H9 (cell line): ENCODE measurements at regions not wholly inside any gene's neighbourhood (a gene's known extent, or its start where the extent isn't known, plus 50 kb on each side); places are given as distances from the start of the nearest gene placed in this dataset.

Experiments
- DNase-seq: peaks from one replicate; pipeline ENCODE4 v3.0.0-alpha.2; 2017
- H2AFZ ChIP-seq: one replicate; pipeline ENCODE4 v1.6.1; 2013; ENCODE audit warnings: mild to moderate bottlenecking, low read length, control low read depth, moderate library complexity
- H2AK5ac ChIP-seq: 2 replicates; pipeline ENCODE4 v1.6.1; 2013; ENCODE audit warnings: low read length, control low read depth, mixed read lengths; ENCODE audit not compliant: insufficient read length
- H2BK120ac ChIP-seq: one replicate; pipeline ENCODE4 v1.6.1; 2013; ENCODE audit warnings: low read depth, mild to moderate bottlenecking, low read length, control low read depth, inconsistent platforms; ENCODE audit not compliant: poor library complexity, severe bottlenecking
- H2BK12ac ChIP-seq: 2 replicates; pipeline ENCODE4 v1.6.1; 2013; ENCODE audit warnings: low read length, control low read depth, mixed read lengths, low read depth; ENCODE audit not compliant: insufficient read length
- H2BK15ac ChIP-seq: 2 replicates; pipeline ENCODE4 v1.6.1; 2013; ENCODE audit warnings: low read depth, low read length, control low read depth
- H2BK20ac ChIP-seq: one replicate; pipeline ENCODE4 v1.6.1; 2013; ENCODE audit warnings: low read depth, mild to moderate bottlenecking, low read length, control low read depth, inconsistent platforms; ENCODE audit not compliant: poor library complexity, severe bottlenecking
- H2BK5ac ChIP-seq: 2 replicates; pipeline ENCODE4 v1.6.1; 2013; ENCODE audit warnings: low read length, control low read depth, mixed read lengths; ENCODE audit not compliant: insufficient read length
- H3K14ac ChIP-seq: 2 replicates; pipeline ENCODE4 v1.6.1; 2013; ENCODE audit warnings: low read length, control low read depth; ENCODE audit not compliant: insufficient read depth
- H3K18ac ChIP-seq: 2 replicates; pipeline ENCODE4 v1.6.1; 2013; ENCODE audit warnings: low read depth, mild to moderate bottlenecking, mixed read lengths, low read length, control low read depth; ENCODE audit not compliant: insufficient read length
- H3K23ac ChIP-seq: 2 replicates; pipeline ENCODE4 v1.6.1; 2013; ENCODE audit warnings: low read length, control low read depth, mixed read lengths, low read depth; ENCODE audit not compliant: insufficient read length
- H3K23me2 ChIP-seq: 2 replicates; pipeline ENCODE4 v1.6.1; 2013; ENCODE audit warnings: low read depth, mild to moderate bottlenecking, mixed read lengths, low read length, control low read depth; ENCODE audit not compliant: insufficient read length, poor library complexity, severe bottlenecking
- H3K27ac ChIP-seq: 2 replicates; pipeline ENCODE4 v1.5.1; 2013; ENCODE audit warnings: low read length, control low read depth, mixed read lengths, low read depth; ENCODE audit not compliant: insufficient read length
- H3K27me3 ChIP-seq: 2 replicates; pipeline ENCODE4 v1.6.1; 2013; ENCODE audit warnings: low read length, control low read depth, inconsistent platforms; ENCODE audit not compliant: insufficient read depth
- H3K4ac ChIP-seq: 2 replicates; pipeline ENCODE4 v1.6.1; 2013; ENCODE audit warnings: low read depth, mild to moderate bottlenecking, control low read depth, inconsistent platforms, low read length, moderate library complexity
- H3K4me1 ChIP-seq: 2 replicates; pipeline ENCODE4 v1.6.1; 2013; ENCODE audit warnings: low read length, control low read depth, inconsistent platforms; ENCODE audit not compliant: insufficient read depth
- H3K4me2 ChIP-seq: 2 replicates; pipeline ENCODE4 v1.6.1; 2013; ENCODE audit warnings: low read length, control low read depth, mixed read lengths; ENCODE audit not compliant: insufficient read length, insufficient read depth
- H3K56ac ChIP-seq: 2 replicates; pipeline ENCODE4 v1.6.1; 2013; ENCODE audit warnings: low read depth, mild to moderate bottlenecking, mixed read lengths, low read length, control low read depth; ENCODE audit not compliant: insufficient read length
- H3K79me1 ChIP-seq: 2 replicates; pipeline ENCODE4 v1.6.1; 2013; ENCODE audit warnings: low read depth, mild to moderate bottlenecking, moderate library complexity, low read length, control low read depth, inconsistent platforms; ENCODE audit not compliant: insufficient read depth, poor library complexity, severe bottlenecking
- H3K79me2 ChIP-seq: 2 replicates; pipeline ENCODE4 v1.6.1; 2013; ENCODE audit warnings: low read length, control low read depth, inconsistent platforms; ENCODE audit not compliant: insufficient read depth
- H3K9ac ChIP-seq: 2 replicates; pipeline ENCODE4 v1.6.1; 2013; ENCODE audit warnings: low read length, control low read depth, mixed read lengths; ENCODE audit not compliant: insufficient read length; ENCODE audit errors: extremely low read depth
- H3K9me3 ChIP-seq: one replicate; pipeline ENCODE4 v1.6.1; 2013; ENCODE audit warnings: low read depth, low read length, inconsistent platforms; ENCODE audit not compliant: control insufficient read depth
- H3T11ph ChIP-seq: one replicate; pipeline ENCODE4 v1.6.1; 2013; ENCODE audit warnings: mild to moderate bottlenecking, low read length, control low read depth, inconsistent platforms
- H4K20me1 ChIP-seq: one replicate; pipeline ENCODE4 v1.6.1; 2013; ENCODE audit not compliant: control insufficient read depth, insufficient read length, insufficient read depth
- H4K5ac ChIP-seq: 2 replicates; pipeline ENCODE4 v1.6.1; 2013; ENCODE audit warnings: low read depth, mild to moderate bottlenecking, mixed read lengths, low read length, control low read depth; ENCODE audit not compliant: insufficient read length
- H4K8ac ChIP-seq: replicated peaks from 2 replicates; pipeline ENCODE4 v1.6.1; 2013; ENCODE audit warnings: low read length, control low read depth, mixed read lengths, low read depth; ENCODE audit not compliant: insufficient read length
- H4K91ac ChIP-seq: 2 replicates; pipeline ENCODE4 v1.6.1; 2013; ENCODE audit warnings: low read depth, mild to moderate bottlenecking, moderate library complexity, mixed read lengths, low read length, control low read depth; ENCODE audit not compliant: insufficient read length
- H3K27ac Mint-ChIP-seq, 3 experiments: 2 replicates in 2 of 3; 3 replicates in 1 of 3; pipeline ENCODE4 v1.8.0; 2020 to 2021; ENCODE audit warnings: mixed read lengths in 3 of 3, mild to moderate bottlenecking in 1 of 3, moderate library complexity in 1 of 3
- H3K27me3 Mint-ChIP-seq: 2 replicates; pipeline ENCODE4 v1.8.0; 2021; ENCODE audit warnings: low read depth, mild to moderate bottlenecking, moderate library complexity, mixed read lengths
- H3K36me3 Mint-ChIP-seq, 3 experiments: 2 replicates in 2 of 3; 3 replicates in 1 of 3; pipeline ENCODE4 v1.8.0; 2020 to 2021; ENCODE audit warnings: low read depth in 3 of 3, mixed read lengths in 3 of 3; ENCODE audit not compliant: insufficient read depth in 1 of 3
- H3K4me1 Mint-ChIP-seq, 2 experiments: 2 replicates each; pipeline ENCODE4 v1.8.0; 2020; ENCODE audit warnings: mixed read lengths in 2 of 2
- H3K4me3 Mint-ChIP-seq, 2 experiments: 2 replicates in 1 of 2; 3 replicates in 1 of 2; pipeline ENCODE4 v1.8.0; 2020 to 2021; ENCODE audit warnings: mild to moderate bottlenecking in 2 of 2, mixed read lengths in 2 of 2, moderate library complexity in 1 of 2
- H3K9me3 Mint-ChIP-seq, 2 experiments: 2 replicates in 1 of 2; 3 replicates in 1 of 2; pipeline ENCODE4 v1.8.0; 2020; ENCODE audit warnings: mild to moderate bottlenecking in 2 of 2, mixed read lengths in 2 of 2, moderate library complexity in 1 of 2
- WGBS: extraction: QIAGEN DNeasy Blood & Tissue Kit; methylation state at CpG from one replicate; pipeline ENCODE4 v1.1.7; 2013; ENCODE audit warnings: missing lambda C conversion rate, low lambda C conversion rate, mixed read lengths; ENCODE audit not compliant: insufficient read length; ENCODE audit errors: extremely low coverage; 5-methylcytosine and 5-hydroxymethylcytosine counted together
- TF ChIP-seq, protein P1 (sequence below): fragments of 200-600 bp; sonication (generic); conservative IDR thresholded peaks from 3 replicates; pipeline ENCODE4 v1.8.0; 2021; ENCODE audit warnings: antibody characterized with exemption, mild to moderate bottlenecking

DNA sequence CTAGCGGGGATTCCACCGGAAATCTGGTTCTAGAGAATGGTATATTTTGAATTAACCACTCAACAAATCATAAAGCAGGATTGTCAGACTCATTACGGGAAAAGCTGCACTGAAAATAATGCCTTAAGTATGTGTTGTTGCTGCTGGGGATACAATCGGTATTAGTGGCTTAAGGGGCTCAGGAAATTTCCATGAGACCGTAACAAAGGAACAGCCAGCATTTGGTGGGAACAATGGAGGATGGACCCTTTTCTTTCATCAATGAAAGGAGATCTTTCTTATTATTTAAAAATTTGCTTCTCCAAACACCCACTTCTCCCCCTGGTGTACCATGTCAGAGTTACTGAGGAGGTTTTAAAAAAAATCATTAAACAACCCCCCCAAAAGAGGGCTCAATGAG lies 342.6 kb upstream of the ZFHX3 start:
- Histone ChIP-seq H2BK120ac (no peak overlapping the region), H3K18ac (no peak overlapping the region), H3K4me1 (no peaks in the 10 kb centered on the region), H3K9me3 (no peaks in the 10 kb centered on the region), H4K8ac (no peak overlapping the region), H3K14ac (no peak overlapping the region), H2AK5ac (no peak overlapping the region), H2BK5ac (no peak overlapping the region), H3K79me1 (no peaks in the 10 kb centered on the region), H2BK15ac (no peak overlapping the region), H3K23ac (no peak overlapping the region), H3K79me2 (no peaks in the 10 kb centered on the region), H4K5ac (no peak overlapping the region), H3K23me2 (no peaks in the 10 kb centered on the region), H4K20me1 (no peaks in the 10 kb centered on the region), H3K27ac (no peak overlapping the region), H3T11ph (no peak overlapping the region), H3K4me2 (no peak overlapping the region), H3K4ac (no peak overlapping the region), H3K27me3 (no peaks in the 10 kb centered on the region), H3K56ac (no peak overlapping the region), H2AFZ (no peak overlapping the region), H4K91ac (no peak overlapping the region), H2BK20ac (no peak overlapping the region), H2BK12ac (no peak overlapping the region), H3K9ac (no peak overlapping the region)
- TF ChIP-seq, protein P1, sequence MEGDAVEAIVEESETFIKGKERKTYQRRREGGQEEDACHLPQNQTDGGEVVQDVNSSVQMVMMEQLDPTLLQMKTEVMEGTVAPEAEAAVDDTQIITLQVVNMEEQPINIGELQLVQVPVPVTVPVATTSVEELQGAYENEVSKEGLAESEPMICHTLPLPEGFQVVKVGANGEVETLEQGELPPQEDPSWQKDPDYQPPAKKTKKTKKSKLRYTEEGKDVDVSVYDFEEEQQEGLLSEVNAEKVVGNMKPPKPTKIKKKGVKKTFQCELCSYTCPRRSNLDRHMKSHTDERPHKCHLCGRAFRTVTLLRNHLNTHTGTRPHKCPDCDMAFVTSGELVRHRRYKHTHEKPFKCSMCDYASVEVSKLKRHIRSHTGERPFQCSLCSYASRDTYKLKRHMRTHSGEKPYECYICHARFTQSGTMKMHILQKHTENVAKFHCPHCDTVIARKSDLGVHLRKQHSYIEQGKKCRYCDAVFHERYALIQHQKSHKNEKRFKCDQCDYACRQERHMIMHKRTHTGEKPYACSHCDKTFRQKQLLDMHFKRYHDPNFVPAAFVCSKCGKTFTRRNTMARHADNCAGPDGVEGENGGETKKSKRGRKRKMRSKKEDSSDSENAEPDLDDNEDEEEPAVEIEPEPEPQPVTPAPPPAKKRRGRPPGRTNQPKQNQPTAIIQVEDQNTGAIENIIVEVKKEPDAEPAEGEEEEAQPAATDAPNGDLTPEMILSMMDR = no peak
- Mint-ChIP-seq H3K9me3 (no peaks in the 10 kb centered on the region), H3K4me1 (peaks cover 8 to 10% of the 10 kb centered on the region in 2 experiments; a peak in 3 of 4 replicates), H3K36me3 (no peaks in the 10 kb centered on the region), H3K27me3 (peaks cover 1% of the 10 kb centered on the region; the same call in 1 of the 2 replicates), H3K4me3 (no peak overlapping the region), H3K27ac (no peak overlapping the region)
- no CpG with 5 or more reads among the region's 5 CpGs for WGBS
- DNase-seq = no peak
